Lung (tissue), 11 donors: ENCODE measurements at regions not wholly inside any gene's neighbourhood (a gene's known extent, or its start where the extent isn't known, plus 50 kb on each side); places are given as distances from the start of the nearest gene placed in this dataset.

Experiments
- ATAC-seq: fragments of 200-7000 bp; cut with Tn5 transposase; one replicate; pipeline ENCODE4 v1.9.1; 2020; ENCODE audit warnings: moderate number of reproducible peaks; ENCODE audit not compliant: insufficient read depth, low FRiP score
- DNase-seq, 3 donors: peaks; one replicate each; pipeline ENCODE4 v3.0.0-alpha.2; 2013 to 2017
- H3K27ac ChIP-seq, 2 donors: one replicate each; pipeline ENCODE4 v1.5.1; 2013; ENCODE audit warnings: mild to moderate bottlenecking in 2 of 2, moderate library complexity in 2 of 2, control low read depth in 1 of 2, inconsistent platforms in 1 of 2, low read depth in 1 of 2, low read length in 1 of 2
- H3K27me3 ChIP-seq, 3 donors: one replicate each; pipeline ENCODE4 v1.5.1; 2013; ENCODE audit warnings: low read length in 2 of 3; ENCODE audit not compliant: control insufficient read depth in 3 of 3, insufficient read depth in 3 of 3
- H3K36me3 ChIP-seq, 4 donors: one replicate each; pipeline ENCODE4 v1.5.1; 2013; ENCODE audit warnings: low read length in 4 of 4, mild to moderate bottlenecking in 1 of 4, moderate library complexity in 1 of 4; ENCODE audit not compliant: control insufficient read depth in 4 of 4, insufficient read depth in 4 of 4
- H3K4me1 ChIP-seq, 5 donors: one replicate each; pipeline ENCODE4 v1.5.1; 2013; ENCODE audit warnings: low read length in 5 of 5, mild to moderate bottlenecking in 2 of 5, moderate library complexity in 1 of 5; ENCODE audit not compliant: control insufficient read depth in 5 of 5, insufficient read depth in 5 of 5
- H3K4me3 ChIP-seq: one replicate; pipeline ENCODE4 v1.5.1; 2013; ENCODE audit warnings: mild to moderate bottlenecking, control low read depth, moderate library complexity
- H3K9ac ChIP-seq, 2 donors: one replicate each; pipeline ENCODE4 v1.5.1; 2013; ENCODE audit warnings: low read length in 2 of 2, control low read depth in 1 of 2; ENCODE audit not compliant: insufficient read depth in 1 of 2
- H3K9me3 ChIP-seq, 4 donors: one replicate each; pipeline ENCODE4 v1.5.1; 2013; ENCODE audit warnings: low read length in 3 of 4, mild to moderate bottlenecking in 1 of 4, moderate library complexity in 1 of 4; ENCODE audit not compliant: control insufficient read depth in 4 of 4, insufficient read depth in 3 of 4
- CTCF ChIP-seq: IDR thresholded peaks from 2 replicates; pipeline ENCODE4 v1.5.1; 2012; ENCODE audit warnings: mild to moderate bottlenecking; ENCODE audit errors: control extremely low read depth, extremely low read depth
- WGBS, 2 donors: extraction: QIAGEN DNeasy Blood & Tissue Kit; methylation state at CpG; one replicate each; pipeline ENCODE4 v1.1.7; 2013; 5-methylcytosine and 5-hydroxymethylcytosine counted together
- donor health status: control.
- donor health status: control.
- donor health status: Bipolar disorder and iron deficiency.
- donor health status: healthy.
- donor health status: DM: yes; HTN: yes; CAD: no.

- H3K27ac ChIP-seq = no peak overlapping the region
- H3K36me3 ChIP-seq = no peaks in the 10 kb centered on the region
- no peaks in the 10 kb centered on the region for H3K27me3 ChIP-seq
- H3K9ac ChIP-seq = no peak overlapping the region
- TF ChIP-seq CTCF = no peak
- DNase-seq = no peak
- H3K9me3 ChIP-seq = no peaks in the 10 kb centered on the region
- H3K4me1 ChIP-seq = no peaks in the 10 kb centered on the region
- no peak overlapping the region for H3K4me3 ChIP-seq
- 41 to 54% methylated on average over 2 of the region's 2 CpGs for WGBS, 2 donors
- no peak for ATAC-seq
These were observed 400.1 kb upstream of the CPEB2 start for GRCh38 chr4:14602206-14602605.

- H3K36me3 ChIP-seq = no peaks in the 10 kb centered on the region
- 74 to 78% methylated on average over 3 of the region's 3 CpGs for WGBS, 2 donors
- DNase-seq (no peak), ATAC-seq (no peak)
- H3K4me3 ChIP-seq = no peak overlapping the region
- no peaks in the 10 kb centered on the region for H3K4me1 ChIP-seq
- no peak overlapping the region for H3K27ac ChIP-seq
- H3K9me3 ChIP-seq = no peaks in the 10 kb centered on the region
- H3K27me3 ChIP-seq = no peaks in the 10 kb centered on the region
- TF ChIP-seq CTCF = no peak
- no peak overlapping the region for H3K9ac ChIP-seq
These were observed 395.3 kb upstream of the CPEB2 start for GRCh38 chr4:14607001-14607400.

DNA sequence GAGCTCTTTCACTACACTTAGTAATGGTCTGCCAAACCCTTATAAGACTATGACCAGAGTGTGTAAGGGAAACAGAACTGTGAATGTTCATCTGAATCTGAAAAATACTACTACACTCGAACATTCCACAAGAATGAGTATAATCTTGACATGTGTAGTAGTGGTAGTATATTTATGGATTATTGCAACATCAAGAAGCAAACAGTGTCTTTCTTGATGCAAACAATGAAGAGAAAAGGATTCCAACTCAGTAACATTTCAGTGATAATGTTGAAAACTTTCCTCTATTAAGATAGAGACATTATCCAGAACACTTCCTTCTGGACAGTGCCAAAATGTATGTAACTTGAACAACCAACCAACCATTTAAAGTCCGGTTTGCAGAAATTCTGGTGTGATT lies 394.7 kb upstream of the CPEB2 start:
- no peaks in the 10 kb centered on the region for H3K4me1 ChIP-seq
- no peak overlapping the region for H3K27ac ChIP-seq
- no peak for TF ChIP-seq CTCF
- WGBS, 2 donors = 36 to 46% methylated on average over 2 of the region's 2 CpGs
- no peak for ATAC-seq
- H3K9me3 ChIP-seq = no peaks in the 10 kb centered on the region
- H3K4me3 ChIP-seq = no peak overlapping the region
- no peaks in the 10 kb centered on the region for H3K27me3 ChIP-seq
- DNase-seq = no peak
- no peak overlapping the region for H3K9ac ChIP-seq
- no peaks in the 10 kb centered on the region for H3K36me3 ChIP-seq

- H3K27me3 ChIP-seq = no peaks in the 10 kb centered on the region
- H3K9me3 ChIP-seq = no peaks in the 10 kb centered on the region
- ATAC-seq (no peak), DNase-seq (no peak)
- no peaks in the 10 kb centered on the region for H3K36me3 ChIP-seq
- H3K4me3 ChIP-seq = no peak overlapping the region
- no peak overlapping the region for H3K9ac ChIP-seq
- TF ChIP-seq CTCF = no peak
- H3K27ac ChIP-seq = no peak overlapping the region
- H3K4me1 ChIP-seq = no peaks in the 10 kb centered on the region
These were observed 393.7 kb upstream of the CPEB2 start for GRCh38 chr4:14608630-14609029.
